Fibroblast of the conjunctiva (primary cell): ENCODE measurements at regions not wholly inside any gene's neighbourhood (a gene's known extent, or its start where the extent isn't known, plus 50 kb on each side); places are given as distances from the start of the nearest gene placed in this dataset.
"Not testable (repeated sequence)": the region's sequence is repeated elsewhere in the genome, so short reads cannot be mapped to it uniquely, and the experiment has no call there.

Experiments
- DNase-seq: peaks from one replicate; pipeline ENCODE4 v3.0.0-alpha.2; 2010; ENCODE audit warnings: low read depth

DNA sequence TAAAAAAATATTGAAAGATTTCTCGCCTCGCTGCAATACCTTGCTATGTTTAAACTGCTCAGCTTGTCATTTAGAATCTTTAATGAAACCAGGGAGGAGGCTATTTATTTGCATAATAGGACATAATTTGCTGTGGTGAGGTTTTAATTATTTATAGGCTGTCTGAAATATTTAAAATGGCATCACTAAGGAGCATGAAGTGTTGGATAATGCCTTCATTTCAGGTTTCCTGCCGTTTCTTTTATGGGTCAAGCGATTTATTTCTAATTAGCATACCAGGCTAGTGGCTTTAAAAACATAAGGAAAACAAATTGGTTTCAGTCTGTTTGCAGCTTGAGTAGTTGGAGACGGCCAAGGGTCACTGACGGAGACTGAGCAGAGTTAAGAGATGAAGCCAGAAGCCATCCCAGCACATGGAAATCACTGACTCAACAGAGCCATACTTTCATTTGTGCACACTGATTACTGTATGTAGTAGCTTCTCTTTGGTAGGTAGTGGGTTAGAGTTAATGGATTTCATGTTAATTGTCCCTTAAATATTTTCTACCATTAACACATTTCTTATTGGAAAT is 1962.4 kb upstream of the TENM3 start:
- no peak for DNase-seq

GRCh38 chr4:180281724-180282123 is 1961.5 kb upstream of the TENM3 start:
- no peak for DNase-seq

DNA sequence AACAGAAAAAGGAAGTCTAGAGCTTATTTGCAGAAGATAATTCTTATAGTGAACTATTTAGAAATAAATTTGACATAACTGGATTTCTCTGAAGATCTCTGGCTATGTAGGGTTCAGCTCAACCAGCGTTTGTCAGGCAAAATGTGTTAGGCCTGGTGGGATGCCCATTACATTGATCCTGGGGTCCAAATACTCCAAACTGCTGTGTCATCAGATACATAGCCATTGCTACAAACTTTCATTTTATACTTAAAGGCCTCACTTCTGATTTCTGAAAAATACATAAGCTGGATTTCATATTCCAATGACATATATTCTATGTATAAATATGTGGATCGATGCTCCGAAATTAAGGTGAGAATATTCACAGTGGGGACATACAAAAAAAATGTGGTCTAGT is 1958.9 kb upstream of the TENM3 start:
- no peak for DNase-seq

DNA sequence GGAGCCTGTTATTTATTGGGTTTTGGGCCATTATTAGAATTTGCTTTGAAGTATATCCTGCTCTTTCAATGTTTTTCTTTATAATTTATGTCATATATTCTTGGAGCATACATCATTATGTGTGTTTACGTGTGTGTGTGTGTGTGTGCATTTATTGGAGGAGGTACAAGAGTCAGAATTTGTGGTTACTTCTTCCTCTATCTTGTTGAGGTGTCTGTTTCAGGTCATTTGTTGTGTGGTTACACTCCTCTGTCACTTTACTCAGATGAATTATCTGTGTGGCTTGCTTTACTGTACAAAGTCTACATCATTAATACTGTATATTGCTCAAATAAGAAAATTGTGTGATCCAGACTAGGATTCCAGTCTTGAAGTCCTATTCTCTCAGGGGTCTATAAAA is 1957.4 kb upstream of the TENM3 start:
- DNase-seq: no peak

DNA sequence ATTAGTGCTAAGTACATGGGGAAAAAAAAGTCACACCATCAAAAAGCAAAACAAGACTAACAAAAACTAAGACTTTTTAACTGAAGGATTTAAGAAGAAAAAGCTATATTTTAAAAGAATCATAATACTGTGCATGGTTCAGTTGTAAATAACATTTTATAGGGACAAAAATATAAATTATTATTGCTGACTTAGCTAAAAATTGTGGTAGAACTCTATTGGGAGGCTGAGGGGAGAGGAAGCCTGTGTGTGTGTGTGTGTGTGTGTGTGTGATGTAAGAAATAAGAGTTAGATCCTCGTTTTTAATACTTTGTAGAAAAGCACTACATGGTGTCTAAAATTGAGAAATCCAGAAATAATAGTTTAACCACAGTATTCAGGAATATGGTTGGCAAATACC is 1950.9 kb upstream of the TENM3 start:
- no peak for DNase-seq

DNA sequence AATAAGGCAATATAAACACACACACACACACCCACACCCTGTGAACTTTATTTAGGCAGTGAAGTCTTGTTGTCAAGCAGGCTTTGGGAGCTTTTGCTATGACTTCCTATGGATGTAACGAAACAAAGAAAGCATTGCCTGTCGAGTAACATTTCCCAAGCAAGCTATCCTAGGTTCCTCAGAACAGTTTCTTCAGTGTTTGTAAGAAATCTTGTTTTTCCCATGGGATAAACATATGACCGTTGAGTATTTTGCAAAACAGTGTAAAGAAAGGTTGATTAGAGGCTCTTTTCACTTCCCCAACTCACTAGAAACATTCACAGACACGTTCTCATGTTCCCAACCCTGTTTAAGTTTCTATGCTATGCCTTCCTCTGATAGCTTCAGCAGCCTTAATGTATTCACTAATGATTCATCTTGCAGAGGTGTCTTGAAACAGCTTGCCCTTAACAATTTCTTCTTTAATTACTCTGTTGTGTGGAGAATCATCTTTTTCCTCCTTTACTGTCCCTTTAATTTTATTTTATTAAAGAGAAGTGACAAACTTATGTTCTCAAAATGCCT is 1947.1 kb upstream of the TENM3 start:
- no peak for DNase-seq

DNA sequence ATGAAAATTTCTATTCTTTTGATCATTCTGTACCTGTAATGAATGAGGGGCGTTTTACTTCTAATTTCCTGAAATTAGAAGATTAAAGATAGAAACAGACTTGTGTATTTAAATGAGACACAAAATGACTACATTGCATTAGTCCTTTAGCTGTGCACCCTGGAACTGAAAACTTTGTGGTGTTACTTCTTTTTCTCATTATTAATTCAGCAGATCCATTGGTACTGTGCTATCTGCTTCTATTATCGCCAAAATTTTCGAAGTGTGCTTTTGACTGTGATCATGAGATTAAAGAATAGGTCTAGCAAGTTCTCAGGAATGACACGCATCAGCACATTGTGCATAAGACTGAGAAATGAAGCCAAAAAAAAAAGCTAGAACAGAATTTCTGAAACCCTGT is 1938.9 kb upstream of the TENM3 start:
- no peak for DNase-seq

DNA sequence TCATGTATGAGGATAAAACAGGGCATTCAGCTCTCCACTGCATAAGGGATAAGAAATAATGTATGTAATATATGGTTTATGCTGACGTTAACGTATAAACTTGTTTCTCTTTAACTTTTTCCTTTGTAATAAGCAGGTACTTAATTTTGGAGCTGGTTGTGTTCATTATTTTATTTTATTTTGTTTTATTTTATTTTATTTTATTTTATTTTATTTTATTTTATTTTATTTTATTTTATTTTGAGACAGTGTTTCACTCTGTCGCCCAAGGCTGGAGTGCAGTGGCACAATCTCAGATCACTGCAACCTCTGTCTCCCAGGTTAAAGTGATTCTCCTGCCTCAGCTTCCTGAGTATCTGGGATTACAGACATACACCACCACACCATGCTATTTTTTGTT is 1932.6 kb upstream of the TENM3 start:
- DNase-seq: no peak

DNA sequence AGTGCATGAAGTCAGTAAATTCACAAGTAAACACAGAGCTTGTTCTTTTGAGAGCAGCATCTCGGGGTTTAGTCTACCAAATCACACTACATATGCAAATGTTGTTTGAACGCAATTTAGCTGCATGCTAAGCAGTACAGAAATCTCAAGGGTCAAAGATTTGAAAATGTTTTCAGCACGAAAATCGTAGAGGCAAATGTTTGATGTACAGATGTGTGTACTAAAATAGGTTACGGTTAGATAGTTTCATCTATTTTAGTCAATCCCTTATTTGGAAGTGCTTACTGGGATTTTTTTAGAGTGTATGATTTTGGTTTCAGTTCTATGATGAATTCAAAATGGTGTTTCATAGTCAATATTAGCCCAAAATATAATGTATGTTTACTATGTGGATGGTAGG is 1928.2 kb upstream of the TENM3 start:
- DNase-seq: no peak

DNA sequence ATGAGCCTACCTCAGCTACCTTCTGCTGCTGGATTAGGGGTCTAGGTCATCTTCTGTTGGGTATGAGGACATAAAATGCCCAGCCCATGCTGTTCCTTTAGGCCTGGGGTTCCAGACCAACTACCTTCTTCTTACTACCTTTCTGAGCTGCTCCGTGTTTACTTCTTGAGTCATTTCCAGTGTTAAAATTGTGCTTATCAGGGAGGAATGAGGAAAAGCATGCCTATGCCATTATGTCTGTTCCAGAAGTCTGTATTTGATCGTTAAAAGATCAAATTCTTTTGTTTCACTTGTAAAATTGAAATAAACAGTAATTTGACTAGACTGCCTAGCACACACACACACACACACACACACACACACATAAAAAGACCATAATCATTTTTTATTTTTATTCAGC is 1912.7 kb upstream of the TENM3 start:
- no peak for DNase-seq

GRCh38 chr4:180333162-180333561 is 1910.0 kb upstream of the TENM3 start:
- DNase-seq: no peak

DNA sequence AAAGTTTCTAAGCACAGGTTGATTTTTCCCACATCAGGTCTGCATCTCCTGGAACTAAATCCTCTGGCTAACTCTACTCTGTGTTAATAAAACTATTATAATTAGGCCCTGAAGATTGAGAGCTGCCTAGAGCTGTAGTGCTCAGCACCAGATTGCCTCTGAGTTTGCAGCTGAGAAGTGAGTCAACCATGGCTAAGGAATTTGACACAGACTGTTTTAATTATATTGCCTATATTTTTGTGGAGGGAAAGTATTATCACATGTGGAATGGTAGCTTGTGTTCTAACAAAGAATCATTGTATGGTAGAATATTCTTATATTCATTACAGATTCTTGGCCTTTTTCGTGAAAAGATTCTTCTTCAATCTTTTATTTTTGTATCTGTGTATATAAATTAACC is 1907.6 kb upstream of the TENM3 start:
- DNase-seq: no peak

DNA sequence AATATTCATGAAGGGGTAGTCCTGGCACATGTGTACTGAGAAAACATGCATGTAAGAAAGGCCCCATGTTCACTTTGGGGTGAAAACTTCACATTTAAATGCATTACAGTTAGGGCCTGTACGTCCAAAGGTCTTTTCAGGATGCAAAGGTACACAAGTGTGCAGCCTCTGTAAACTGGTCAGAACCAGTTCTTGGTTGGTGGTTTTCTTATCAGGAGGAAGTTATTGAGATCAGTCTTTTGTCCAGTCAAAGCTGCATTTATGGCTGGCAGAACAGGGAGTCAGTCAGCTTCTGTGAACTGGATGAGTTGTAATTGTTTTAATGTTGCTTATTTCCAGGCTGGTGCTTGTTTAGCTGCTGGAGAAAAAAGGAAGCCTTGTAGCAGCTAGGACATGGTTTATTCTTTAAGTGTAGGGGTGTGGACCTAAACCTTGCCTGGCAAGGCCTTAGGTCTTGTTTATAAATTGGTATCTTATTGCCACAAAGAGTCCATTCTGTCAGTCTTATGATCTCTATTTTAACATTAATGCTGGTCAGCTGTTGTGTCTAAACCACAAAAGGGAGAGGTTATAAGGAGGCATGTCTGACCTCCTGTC is 1906.6 kb upstream of the TENM3 start:
- DNase-seq: no peak

GRCh38 chr4:180341926-180342325 is 1901.3 kb upstream of the TENM3 start:
- no peak for DNase-seq

DNA sequence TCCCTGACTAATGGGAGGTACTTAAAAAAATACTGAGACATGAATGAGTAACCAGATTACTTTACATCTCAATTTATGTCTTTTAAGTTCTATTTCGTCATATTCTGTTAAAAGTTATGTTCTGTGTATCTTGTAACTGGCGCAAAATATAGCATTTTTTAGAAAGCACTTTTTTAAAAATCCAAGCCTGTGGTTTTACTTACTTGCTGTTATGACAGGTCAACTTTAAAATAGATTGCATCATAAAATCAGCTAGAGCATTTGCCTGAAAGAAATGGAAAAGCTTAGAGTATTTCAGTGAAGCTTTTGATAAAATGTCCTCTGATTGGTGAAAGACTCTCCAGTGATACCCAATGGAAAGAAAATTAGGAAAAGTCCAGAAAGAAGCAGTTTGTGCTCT is 1892.3 kb upstream of the TENM3 start:
- DNase-seq: no peak

DNA sequence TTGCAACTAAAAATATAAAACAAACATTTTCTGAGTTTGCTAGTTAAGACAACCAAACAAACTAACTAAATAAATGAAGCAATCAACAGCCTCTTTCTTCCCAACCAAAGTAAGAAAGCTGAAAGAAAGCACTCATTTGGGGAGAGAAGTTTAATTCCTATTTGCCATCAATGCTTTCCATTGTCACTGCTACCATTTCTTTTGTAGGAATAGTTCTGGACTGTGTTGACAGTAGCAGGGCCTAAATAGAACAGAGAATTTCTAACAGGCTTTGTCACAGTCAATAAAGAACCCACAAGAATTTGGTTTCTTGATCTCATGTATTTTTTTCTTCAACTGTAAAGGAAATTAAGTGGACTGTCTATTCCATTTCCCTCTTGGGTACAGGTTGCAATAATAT is 1886.4 kb upstream of the TENM3 start:
- DNase-seq: no peak

DNA sequence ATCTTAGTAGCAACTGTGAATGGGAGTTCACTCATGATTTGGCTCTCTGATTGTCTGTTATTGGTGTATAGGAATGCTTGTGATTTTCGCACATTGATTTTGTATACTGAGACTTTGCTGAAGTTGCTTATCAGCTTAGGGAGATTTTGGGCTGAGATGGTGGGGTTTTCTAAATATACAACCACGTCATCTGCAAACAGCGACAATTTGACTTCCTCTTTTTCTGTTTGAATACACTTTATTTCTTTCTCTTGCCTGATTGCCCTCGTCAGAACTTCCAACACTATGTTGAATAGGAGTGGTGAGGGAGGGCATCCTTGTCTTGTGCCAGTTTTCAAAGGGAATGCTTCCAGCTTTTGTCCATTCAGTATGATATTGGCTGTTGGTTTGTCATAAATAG is 1883.1 kb upstream of the TENM3 start:
- not testable (repeated sequence) for DNase-seq

DNA sequence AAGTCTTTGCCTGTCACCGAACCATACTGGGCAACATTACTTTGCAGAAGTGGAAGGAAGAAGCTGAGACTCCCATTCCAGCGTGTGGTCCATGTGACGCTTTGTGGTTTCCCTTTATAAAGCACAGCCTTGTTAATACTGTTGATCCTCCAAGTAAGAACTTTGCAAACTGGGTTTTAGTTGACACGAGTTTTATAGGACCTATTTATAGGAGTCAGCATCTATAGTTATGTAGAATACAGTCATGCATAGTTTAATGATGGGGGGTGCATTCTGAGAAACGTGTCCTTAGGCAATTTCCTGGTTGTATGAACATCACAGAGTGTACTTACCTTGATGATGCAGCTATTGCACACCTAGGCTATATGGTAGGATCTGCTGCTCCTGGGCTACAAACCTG is 1879.4 kb upstream of the TENM3 start:
- DNase-seq: no peak

DNA sequence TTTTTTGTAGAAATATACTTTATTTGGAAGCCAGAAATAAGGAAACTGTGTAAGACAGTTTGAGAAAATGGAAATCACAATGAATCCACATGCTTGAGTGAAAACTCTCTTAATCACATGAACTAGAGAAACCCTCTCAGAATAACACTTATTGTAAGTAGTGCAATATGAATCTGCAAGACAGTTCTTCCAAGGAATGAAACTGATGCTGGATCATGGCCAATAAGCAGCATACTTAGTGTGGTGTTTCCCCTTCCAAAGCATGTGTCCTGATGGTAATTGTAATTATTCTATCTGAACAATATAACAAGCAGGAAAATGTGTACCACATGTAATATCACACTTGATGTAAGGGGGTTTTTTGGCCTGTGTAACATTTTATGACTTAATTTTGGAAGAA is 1870.5 kb upstream of the TENM3 start:
- DNase-seq: no peak

DNA sequence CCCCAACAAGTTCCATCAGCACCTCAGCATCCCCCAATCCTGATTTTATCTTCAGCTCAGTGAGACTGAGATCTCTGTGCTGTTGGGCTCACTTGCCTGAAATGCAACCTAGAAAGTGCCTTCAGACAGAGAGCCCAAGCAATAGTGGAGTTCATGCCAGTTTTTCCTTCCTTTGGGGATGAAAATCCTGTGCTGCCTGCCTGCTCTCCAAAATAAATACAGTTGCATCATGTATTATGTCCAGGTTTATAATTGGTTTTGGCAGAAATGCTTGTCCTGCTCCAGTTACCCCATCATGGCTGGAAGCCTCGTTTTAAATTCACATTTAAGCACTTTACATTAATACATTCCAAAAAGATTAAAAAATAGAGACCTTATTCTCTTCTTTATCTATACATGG is 1865.5 kb upstream of the TENM3 start:
- DNase-seq: peak; percentile 4

DNA sequence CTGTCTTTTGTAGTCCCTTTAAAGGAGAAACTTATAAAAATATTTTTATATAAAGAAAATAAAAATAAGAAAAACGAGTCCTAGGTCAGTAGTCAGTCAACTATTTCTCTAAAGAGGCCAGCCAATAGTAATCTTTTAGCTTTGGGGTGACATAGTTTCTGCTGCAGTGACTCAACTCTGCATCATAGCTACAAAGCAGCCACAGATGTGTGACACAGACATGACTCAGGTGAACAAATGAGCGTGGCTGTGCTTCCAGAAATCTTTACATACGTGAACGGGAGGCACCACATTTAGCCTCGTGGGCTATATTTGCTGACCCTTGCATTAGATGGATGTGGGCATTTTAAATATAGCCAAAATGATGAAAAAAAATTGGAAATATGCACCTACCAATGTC is 1862.5 kb upstream of the TENM3 start:
- DNase-seq: no peak

GRCh38 chr4:180391613-180392012 is 1851.6 kb upstream of the TENM3 start:
- DNase-seq: no peak

GRCh38 chr4:180394312-180394711 is 1848.9 kb upstream of the TENM3 start:
- DNase-seq: no peak

DNA sequence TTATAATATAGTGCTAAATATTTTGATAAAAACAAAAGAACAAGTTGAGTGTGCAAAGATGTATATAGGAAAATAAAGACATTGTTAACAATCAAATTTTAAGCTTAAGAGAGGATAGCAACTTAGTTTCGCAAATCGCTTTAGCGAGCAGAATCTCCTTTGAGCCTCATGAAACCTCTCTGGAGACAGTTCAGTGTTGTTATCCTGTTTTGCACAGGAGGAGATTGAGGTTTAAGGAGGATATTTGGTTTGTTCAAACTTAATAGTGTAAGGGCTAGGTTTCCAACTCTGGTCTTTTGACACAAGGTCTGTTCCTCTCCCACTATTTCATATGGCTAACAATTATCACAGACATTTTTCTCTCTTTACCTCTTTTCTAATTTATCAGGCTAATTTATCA is 1848.5 kb upstream of the TENM3 start:
- no peak for DNase-seq
